GM23248 (cell line): ENCODE measurements at regions not wholly inside any gene's neighbourhood (a gene's known extent, or its start where the extent isn't known, plus 50 kb on each side); places are given as distances from the start of the nearest gene placed in this dataset.

Experiments
- DNase-seq: peaks from one replicate; pipeline ENCODE4 v3.0.0-alpha.2; 2015
- H2AFZ ChIP-seq: fragments of 200-600 bp; sonication (generic); 2 replicates; pipeline ENCODE4 v1.6.1; 2016; ENCODE audit warnings: antibody characterized with exemption
- H3F3A ChIP-seq: fragments of 200-600 bp; sonication (generic); 2 replicates; pipeline ENCODE4 v1.6.1; 2016; ENCODE audit warnings: mild to moderate bottlenecking, antibody characterized with exemption, mixed run types; ENCODE audit not compliant: insufficient read depth
- H3K27ac ChIP-seq: fragments of 200-600 bp; sonication (generic); 2 replicates; pipeline ENCODE4 v1.5.1; 2016; ENCODE audit warnings: mild to moderate bottlenecking
- H3K27me3 ChIP-seq: fragments of 200-600 bp; sonication (generic); replicated peaks from 2 replicates; pipeline ENCODE4 v1.6.1; 2016; ENCODE audit warnings: mild to moderate bottlenecking; ENCODE audit not compliant: insufficient read depth
- H3K36me3 ChIP-seq: fragments of 200-600 bp; sonication (generic); 2 replicates; pipeline ENCODE4 v1.6.1; 2016; ENCODE audit warnings: low read depth, mild to moderate bottlenecking
- H3K4me1 ChIP-seq: fragments of 200-600 bp; sonication (generic); 2 replicates; pipeline ENCODE4 v1.6.1; 2016; ENCODE audit warnings: mild to moderate bottlenecking; ENCODE audit not compliant: insufficient read depth
- H3K4me2 ChIP-seq: fragments of 200-600 bp; sonication (generic); one replicate; pipeline ENCODE4 v1.6.1; 2016; ENCODE audit warnings: mild to moderate bottlenecking; ENCODE audit not compliant: unreplicated experiment
- H3K4me3 ChIP-seq: fragments of 200-600 bp; sonication (generic); 2 replicates; pipeline ENCODE4 v1.5.1; 2016; ENCODE audit warnings: mild to moderate bottlenecking
- H3K79me2 ChIP-seq: fragments of 200-600 bp; sonication (generic); 2 replicates; pipeline ENCODE4 v1.6.1; 2016; ENCODE audit warnings: mild to moderate bottlenecking; ENCODE audit not compliant: insufficient read depth
- H3K9ac ChIP-seq: fragments of 200-600 bp; sonication (generic); 2 replicates; pipeline ENCODE4 v1.6.1; 2016; ENCODE audit warnings: mild to moderate bottlenecking
- H3K9me2 ChIP-seq: fragments of 200-600 bp; sonication (generic); 2 replicates; pipeline ENCODE4 v1.6.1; 2016; ENCODE audit warnings: mixed run types, mild to moderate bottlenecking, moderate library complexity; ENCODE audit not compliant: insufficient read depth
- H3K9me3 ChIP-seq: fragments of 200-600 bp; sonication (generic); one replicate; pipeline ENCODE4 v1.6.1; 2017; ENCODE audit warnings: low read depth
- H4K20me1 ChIP-seq: fragments of 200-600 bp; sonication (generic); 2 replicates; pipeline ENCODE4 v1.6.0; 2016; ENCODE audit not compliant: insufficient read depth
- EZH2 ChIP-seq: fragments of 200-600 bp; sonication (generic); IDR thresholded peaks from 2 replicates; pipeline ENCODE4 v1.6.1; 2018; ENCODE audit warnings: antibody characterized with exemption, mild to moderate bottlenecking; ENCODE audit not compliant: insufficient read depth, poor library complexity, severe bottlenecking
- EZH2phosphoT487 ChIP-seq: fragments of 200-600 bp; sonication (generic); IDR thresholded peaks from 2 replicates; pipeline ENCODE4 v1.6.1; 2018; ENCODE audit warnings: antibody characterized with exemption, moderate library complexity, mild to moderate bottlenecking, low read depth; ENCODE audit not compliant: insufficient read depth
- WGBS, 2 experiments: methylation state at CpG; one replicate each; pipeline ENCODE4 v1.1.6; 2015 to 2017; ENCODE audit warnings: low lambda C conversion rate in 2 of 2, low coverage in 1 of 2; ENCODE audit errors: missing lambda C conversion rate in 2 of 2; 5-methylcytosine and 5-hydroxymethylcytosine counted together
- in situ Hi-C: fragments of 300-500 bp; cut with MboI; formaldehyde crosslinking; loops from 2 replicates; pipeline ENCODE4 v1.15.0; 2020

DNA sequence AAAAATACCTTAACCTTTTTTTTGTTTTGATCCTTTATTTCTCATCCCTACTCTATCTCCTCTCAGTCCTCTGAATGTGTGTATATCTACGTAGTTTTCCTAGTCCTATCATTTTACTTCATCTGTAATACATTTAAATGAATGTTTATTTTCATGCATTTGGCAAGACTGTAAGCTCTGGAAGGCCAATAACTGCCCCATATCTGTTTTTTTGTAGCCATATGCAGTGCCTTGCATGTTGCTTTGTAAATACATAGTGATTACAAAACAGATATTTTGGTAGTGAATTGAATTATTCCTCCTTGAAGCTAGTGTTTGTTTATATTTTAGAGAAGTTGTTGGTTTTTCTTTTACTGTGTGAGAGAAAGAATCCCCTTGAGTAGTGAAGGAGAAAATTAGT is 450.2 kb downstream of the PCDH18 start:
- DNase-seq, result no peak
- Histone ChIP-seq H3K79me2 (no peaks in the 10 kb centered on the region), H3K9me3 (no peaks in the 10 kb centered on the region), H3F3A (no peaks in the 10 kb centered on the region), H3K4me3 (no peak overlapping the region), H3K27ac (no peak overlapping the region), H3K27me3 (no peaks in the 10 kb centered on the region), H3K4me2 (no peak overlapping the region), H3K9me2 (no peaks in the 10 kb centered on the region), H4K20me1 (no peaks in the 10 kb centered on the region), H2AFZ (no peak overlapping the region), H3K36me3 (no peaks in the 10 kb centered on the region), H3K4me1 (no peaks in the 10 kb centered on the region), H3K9ac (no peak overlapping the region)
- 49 to 68% methylated on average over 1 of the region's 1 CpG for WGBS, 2 experiments
- in situ Hi-C loops, result no loop called here
- TF ChIP-seq EZH2phosphoT487, result no peak
- TF ChIP-seq EZH2, result no peak

DNA sequence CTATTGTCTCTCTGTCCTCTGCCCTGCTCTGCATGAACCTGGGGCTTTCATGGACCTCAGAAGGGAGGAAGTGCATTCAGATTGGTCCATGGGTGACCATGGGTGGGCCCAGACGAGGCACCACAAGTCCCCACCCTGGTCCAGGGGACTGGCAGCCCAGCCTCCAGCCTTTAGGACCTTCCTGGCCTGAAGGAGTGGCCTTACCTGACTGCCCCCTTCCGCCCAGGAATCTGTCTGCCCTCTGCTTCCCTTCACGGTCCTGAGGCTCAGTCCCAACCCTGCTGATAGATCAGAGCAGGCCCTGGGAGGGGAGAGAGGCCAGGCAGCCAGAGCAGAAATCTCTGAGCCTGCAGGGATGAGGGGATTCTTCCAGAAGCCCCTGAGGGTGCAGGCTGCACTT is 455.4 kb downstream of the PCDH18 start:
- WGBS, 2 experiments, result 19 to 53% methylated on average over 3 of the region's 3 CpGs
- H3K4me2 ChIP-seq, result no peak overlapping the region
- H3K4me1 ChIP-seq, result no peaks in the 10 kb centered on the region
- DNase-seq, result no peak
- H3K36me3 ChIP-seq, result no peaks in the 10 kb centered on the region
- TF ChIP-seq EZH2 (no peak), EZH2phosphoT487 (no peak)
- H3K9ac ChIP-seq, result no peak overlapping the region
- no peak overlapping the region for H2AFZ ChIP-seq
- H3K79me2 ChIP-seq, result no peaks in the 10 kb centered on the region
- no peak overlapping the region for H3K27ac ChIP-seq
- H3K9me3 ChIP-seq, result no peaks in the 10 kb centered on the region
- H3K27me3 ChIP-seq, result no peaks in the 10 kb centered on the region
- in situ Hi-C loops, result no loop called here
- no peak overlapping the region for H3K4me3 ChIP-seq
- H3K9me2 ChIP-seq, result no peaks in the 10 kb centered on the region
- H4K20me1 ChIP-seq, result no peaks in the 10 kb centered on the region
- H3F3A ChIP-seq, result no peaks in the 10 kb centered on the region

- Histone ChIP-seq H3K36me3 (no peaks in the 10 kb centered on the region), H3K27ac (no peak overlapping the region), H3K27me3 (no peaks in the 10 kb centered on the region), H2AFZ (no peak overlapping the region), H3K9me2 (no peaks in the 10 kb centered on the region), H3K9me3 (no peaks in the 10 kb centered on the region), H3F3A (no peaks in the 10 kb centered on the region), H4K20me1 (no peaks in the 10 kb centered on the region), H3K4me2 (no peak overlapping the region), H3K4me3 (no peak overlapping the region), H3K9ac (no peak overlapping the region), H3K79me2 (no peaks in the 10 kb centered on the region), H3K4me1 (no peaks in the 10 kb centered on the region)
- WGBS, 2 experiments, result 50 to 55% methylated on average over 4 of the region's 4 CpGs
- TF ChIP-seq EZH2 (no peak), EZH2phosphoT487 (no peak)
- no peak for DNase-seq
- in situ Hi-C loops, result no loop called here
Observed at GRCh38 chr4:137075586-137075985, 456.7 kb downstream of the PCDH18 start.

DNA sequence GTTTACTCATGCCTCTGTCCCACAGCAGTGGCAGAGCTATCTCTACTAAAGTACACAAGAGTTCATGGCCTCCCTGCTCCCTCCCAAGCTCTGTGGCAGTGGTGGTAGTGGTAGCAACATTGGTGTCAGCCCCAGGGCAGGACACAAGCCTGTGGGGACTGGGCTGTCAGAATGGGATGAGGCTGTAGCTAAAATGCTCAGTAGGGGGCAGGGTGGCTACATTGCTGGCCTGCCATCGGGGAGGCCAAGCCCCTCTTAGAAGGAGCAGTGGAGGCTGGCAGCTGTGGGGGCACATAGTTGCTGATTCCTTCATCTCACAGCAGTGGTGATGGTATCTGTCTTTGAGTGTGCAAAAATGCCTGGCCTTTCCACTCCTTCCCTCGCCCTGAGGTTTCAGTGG is 461.7 kb downstream of the PCDH18 start:
- in situ Hi-C loops, result no loop called here
- no peak for DNase-seq
- no peaks in the 10 kb centered on the region for H3F3A ChIP-seq
- 49 to 65% methylated on average over 2 of the region's 2 CpGs for WGBS, 2 experiments
- H3K79me2 ChIP-seq, result no peaks in the 10 kb centered on the region
- no peaks in the 10 kb centered on the region for H3K9me3 ChIP-seq
- H3K9me2 ChIP-seq, result no peaks in the 10 kb centered on the region
- TF ChIP-seq EZH2phosphoT487, result no peak
- no peak for TF ChIP-seq EZH2
- no peaks in the 10 kb centered on the region for H3K4me1 ChIP-seq
- H3K9ac ChIP-seq, result no peak overlapping the region
- H4K20me1 ChIP-seq, result no peaks in the 10 kb centered on the region
- H3K4me3 ChIP-seq, result no peak overlapping the region
- H3K36me3 ChIP-seq, result no peaks in the 10 kb centered on the region
- H2AFZ ChIP-seq, result no peak overlapping the region
- no peak overlapping the region for H3K4me2 ChIP-seq
- H3K27ac ChIP-seq, result no peak overlapping the region
- H3K27me3 ChIP-seq, result no peaks in the 10 kb centered on the region

GRCh38 chr4:137069473-137069872 is 462.8 kb downstream of the PCDH18 start:
- no peak overlapping the region for H3K27ac ChIP-seq
- H2AFZ ChIP-seq, result no peak overlapping the region
- H3K9me2 ChIP-seq, result no peaks in the 10 kb centered on the region
- WGBS, 2 experiments, result 90 to 94% methylated on average over 2 of the region's 2 CpGs
- no peak overlapping the region for H3K4me3 ChIP-seq
- TF ChIP-seq EZH2phosphoT487 (no peak), EZH2 (no peak)
- no peaks in the 10 kb centered on the region for H3K9me3 ChIP-seq
- H4K20me1 ChIP-seq, result no peaks in the 10 kb centered on the region
- H3K79me2 ChIP-seq, result no peaks in the 10 kb centered on the region
- H3K36me3 ChIP-seq, result no peaks in the 10 kb centered on the region
- no peaks in the 10 kb centered on the region for H3F3A ChIP-seq
- H3K27me3 ChIP-seq, result no peaks in the 10 kb centered on the region
- in situ Hi-C loops, result no loop called here
- H3K4me2 ChIP-seq, result no peak overlapping the region
- H3K9ac ChIP-seq, result no peak overlapping the region
- H3K4me1 ChIP-seq, result no peaks in the 10 kb centered on the region
- no peak for DNase-seq
